NB4 (cell line): ENCODE measurements at regions not wholly inside any gene's neighbourhood (a gene's known extent, or its start where the extent isn't known, plus 50 kb on each side); places are given as distances from the start of the nearest gene placed in this dataset.

Source experiments
- DNase-seq: peaks from one replicate; pipeline ENCODE4 v3.0.0; 2010; ENCODE audit warnings: low read depth
- H3K4me3 ChIP-seq: one replicate; pipeline ENCODE4 v1.5.1; 2011; ENCODE audit warnings: mild to moderate bottlenecking, low read depth, low read length, moderate library complexity
- CTCF ChIP-seq: IDR thresholded peaks from one replicate; pipeline ENCODE4 v1.5.1; 2012; ENCODE audit warnings: low read depth, low read length
- MYC ChIP-seq: IDR thresholded peaks from 2 replicates; pipeline ENCODE4 v1.6.1; 2011; ENCODE audit warnings: low read depth, low read length
- POLR2A ChIP-seq: IDR thresholded peaks from 2 replicates; pipeline ENCODE4 v1.6.1; 2011; ENCODE audit warnings: mild to moderate bottlenecking; ENCODE audit not compliant: insufficient read length; ENCODE audit errors: extremely low read depth
- TF ChIP-seq, protein P1 (sequence below): IDR thresholded peaks from 2 replicates; pipeline ENCODE4 v1.6.1; 2011; ENCODE audit warnings: low read depth, low read length

- TF ChIP-seq, protein P1, sequence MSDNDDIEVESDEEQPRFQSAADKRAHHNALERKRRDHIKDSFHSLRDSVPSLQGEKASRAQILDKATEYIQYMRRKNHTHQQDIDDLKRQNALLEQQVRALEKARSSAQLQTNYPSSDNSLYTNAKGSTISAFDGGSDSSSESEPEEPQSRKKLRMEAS, result no peak
- no peak for TF ChIP-seq MYC
- TF ChIP-seq POLR2A, result no peak
- TF ChIP-seq CTCF, result no peak
- no peak overlapping the region for H3K4me3 ChIP-seq
- no peak for DNase-seq
Observed at GRCh38 chr1:222239130-222239529, 308.8 kb downstream of the HHIPL2 start.

- DNase-seq, result no peak
- TF ChIP-seq POLR2A (no peak), CTCF (no peak)
- TF ChIP-seq, protein P1, result no peak
- H3K4me3 ChIP-seq, result no peak overlapping the region
Observed at GRCh38 chr1:222234351-222234750, 313.6 kb downstream of the HHIPL2 start.

DNA sequence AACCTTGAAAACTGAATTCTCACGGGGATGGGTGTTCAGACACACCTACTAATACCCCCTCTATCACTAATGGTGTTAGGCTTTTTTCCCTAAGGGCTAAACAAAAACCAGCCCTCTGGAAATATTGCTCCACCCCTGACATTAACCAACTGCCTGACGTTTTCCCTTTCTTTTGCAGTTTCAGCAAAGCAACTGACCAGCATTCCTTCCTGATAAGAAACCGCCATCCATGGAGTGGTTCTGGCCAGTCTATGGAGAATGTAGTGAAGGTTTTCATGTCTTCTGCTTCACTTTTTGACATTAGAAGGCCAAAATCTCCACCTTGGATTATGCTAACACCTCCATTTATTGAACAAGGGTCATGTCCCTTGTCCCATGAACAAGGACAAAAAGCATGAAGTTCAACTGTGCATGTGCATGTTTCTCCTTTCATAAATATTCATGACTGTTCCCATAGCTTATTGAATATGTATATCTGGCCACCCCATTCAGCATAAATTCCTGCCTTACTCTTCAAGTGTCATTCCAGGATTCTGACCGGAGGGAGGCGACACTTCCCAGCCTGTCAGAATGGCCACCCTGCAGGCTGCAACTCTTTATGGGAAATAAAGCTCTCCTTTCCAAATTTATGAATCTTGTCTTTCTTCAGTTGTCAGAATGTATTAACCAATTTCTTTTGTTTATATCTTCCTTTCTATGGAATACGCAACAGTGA is 314.3 kb downstream of the HHIPL2 start:
- no peak for DNase-seq
- TF ChIP-seq, protein P1, result no peak
- TF ChIP-seq CTCF (no peak), POLR2A (no peak), MYC (no peak)
- no peak overlapping the region for H3K4me3 ChIP-seq

- no peak overlapping the region for H3K4me3 ChIP-seq
- no peak for DNase-seq
- TF ChIP-seq POLR2A (no peak), CTCF (no peak)
- TF ChIP-seq, protein P1, result no peak
Observed at GRCh38 chr1:222232842-222233241, 315.1 kb downstream of the HHIPL2 start.

DNA sequence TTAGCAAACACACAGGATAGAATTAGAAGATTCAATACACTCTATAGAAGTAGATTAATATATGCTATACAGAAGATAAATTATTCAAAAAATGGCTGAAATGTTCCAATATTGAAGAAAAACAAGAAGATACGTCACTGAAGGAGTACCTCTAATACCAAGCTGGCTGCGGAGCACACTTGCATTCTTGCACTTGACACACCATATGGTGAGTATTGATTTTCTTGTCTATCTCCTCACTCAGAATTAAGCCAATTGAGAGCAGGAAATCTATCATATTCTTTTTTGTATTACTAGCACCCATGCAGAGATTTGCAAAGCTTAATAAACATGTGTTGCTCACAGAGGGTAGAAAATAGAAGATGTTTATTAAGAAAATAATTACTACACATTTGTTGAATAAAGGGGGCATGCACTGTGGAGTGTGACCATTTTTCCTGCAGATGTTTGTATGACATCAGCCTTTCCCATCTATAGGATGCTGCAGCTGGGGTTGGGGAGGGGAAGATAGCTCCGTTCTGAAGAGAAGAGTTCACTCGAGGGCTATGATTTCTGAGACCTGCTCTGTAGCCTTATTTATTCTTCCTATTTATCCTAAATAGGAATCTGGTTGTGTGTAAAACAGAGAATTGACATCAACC is 318.1 kb downstream of the HHIPL2 start:
- DNase-seq, result no peak
- H3K4me3 ChIP-seq, result no peak overlapping the region
- TF ChIP-seq MYC (no peak), CTCF (no peak), POLR2A (no peak)
- TF ChIP-seq, protein P1, result no peak
